Tibial artery (tissue), 4 donors: ENCODE measurements at regions not wholly inside any gene's neighbourhood (a gene's known extent, or its start where the extent isn't known, plus 50 kb on each side); places are given as distances from the start of the nearest gene placed in this dataset.

Experiments used
- DNase-seq, 2 donors: peaks; one replicate each; pipeline ENCODE4 v3.0.0-alpha.2; 2019
- H3K27ac ChIP-seq, 2 donors: fragments of 200-600 bp; sonication (generic) in 1 of 2; 1 replicate in 1 of 2; 2 replicates in 1 of 2; pipeline ENCODE4 v1.5.1; 2018 to 2019; ENCODE audit warnings: mild to moderate bottlenecking in 1 of 2
- H3K27me3 ChIP-seq, 2 donors: fragments of 200-600 bp; sonication (generic) in 1 of 2; one replicate each; pipeline versions ENCODE4 v1.5.1 to v1.6.0; 2016 to 2019
- H3K36me3 ChIP-seq, 3 donors: fragments of 200-600 bp; sonication (generic) in 2 of 3; one replicate each; pipeline ENCODE4 v1.5.1; 2016 to 2019; ENCODE audit warnings: mild to moderate bottlenecking in 2 of 3
- H3K4me1 ChIP-seq, 4 donors: fragments of 200-600 bp; sonication (generic) in 2 of 4; 1 replicate in 3 of 4; 2 replicates in 1 of 4; pipeline ENCODE4 v1.5.1; 2016 to 2019
- H3K4me3 ChIP-seq, 2 donors: fragments of 200-600 bp; sonication (generic) in 1 of 2; 1 replicate in 1 of 2; 2 replicates in 1 of 2; pipeline ENCODE4 v1.5.1; 2018 to 2019; ENCODE audit warnings: mild to moderate bottlenecking in 2 of 2
- H3K9me3 ChIP-seq, 3 donors: fragments of 200-600 bp; sonication (generic) in 1 of 3; one replicate each; pipeline ENCODE4 v1.5.1; 2016 to 2019
- intact Hi-C: fragments of 100-400 bp; cut with DNase I; formaldehyde crosslinking; loops from one replicate; pipeline ENCODE4 v1.15.0; 2023; ENCODE audit warnings: low total_unique reads
- TF ChIP-seq, protein P1 (sequence below), 2 experiments: fragments of 200-600 bp in 1 of 2; fragments of 450-650 bp in 1 of 2; IDR thresholded peaks; one replicate each; pipeline ENCODE4 v1.5.1; 2017 to 2019; ENCODE audit warnings: antibody characterized with exemption in 2 of 2, mild to moderate bottlenecking in 1 of 2, moderate library complexity in 1 of 2

DNA sequence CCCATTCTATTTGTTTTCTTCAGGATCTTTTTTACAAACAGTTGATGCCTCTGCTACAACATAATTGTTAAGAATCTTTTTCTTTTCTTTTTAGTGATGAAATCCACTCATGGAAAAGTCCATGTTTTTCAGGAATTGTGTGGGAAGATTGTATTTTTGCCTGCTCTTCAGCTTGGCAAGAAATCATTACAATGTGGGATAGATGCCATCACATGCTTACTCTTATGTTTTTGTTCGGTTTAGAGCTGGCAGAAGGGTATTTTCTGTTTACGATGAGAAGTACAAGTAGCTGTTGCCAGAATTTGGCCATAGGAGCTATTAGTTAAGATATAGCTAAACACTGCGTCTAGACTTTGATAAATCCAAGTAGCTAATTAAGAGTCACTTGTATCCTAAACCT is 2585.3 kb downstream of the ARAP2 start:
- no peak overlapping the region for H3K27ac ChIP-seq
- DNase-seq: no peak
- TF ChIP-seq, protein P1, sequence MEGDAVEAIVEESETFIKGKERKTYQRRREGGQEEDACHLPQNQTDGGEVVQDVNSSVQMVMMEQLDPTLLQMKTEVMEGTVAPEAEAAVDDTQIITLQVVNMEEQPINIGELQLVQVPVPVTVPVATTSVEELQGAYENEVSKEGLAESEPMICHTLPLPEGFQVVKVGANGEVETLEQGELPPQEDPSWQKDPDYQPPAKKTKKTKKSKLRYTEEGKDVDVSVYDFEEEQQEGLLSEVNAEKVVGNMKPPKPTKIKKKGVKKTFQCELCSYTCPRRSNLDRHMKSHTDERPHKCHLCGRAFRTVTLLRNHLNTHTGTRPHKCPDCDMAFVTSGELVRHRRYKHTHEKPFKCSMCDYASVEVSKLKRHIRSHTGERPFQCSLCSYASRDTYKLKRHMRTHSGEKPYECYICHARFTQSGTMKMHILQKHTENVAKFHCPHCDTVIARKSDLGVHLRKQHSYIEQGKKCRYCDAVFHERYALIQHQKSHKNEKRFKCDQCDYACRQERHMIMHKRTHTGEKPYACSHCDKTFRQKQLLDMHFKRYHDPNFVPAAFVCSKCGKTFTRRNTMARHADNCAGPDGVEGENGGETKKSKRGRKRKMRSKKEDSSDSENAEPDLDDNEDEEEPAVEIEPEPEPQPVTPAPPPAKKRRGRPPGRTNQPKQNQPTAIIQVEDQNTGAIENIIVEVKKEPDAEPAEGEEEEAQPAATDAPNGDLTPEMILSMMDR (IDR thresholded peaks at IDR 0.05): no peak
- intact Hi-C loops: no loop called here
- no peaks in the 10 kb centered on the region for H3K36me3 ChIP-seq
- H3K4me1 ChIP-seq: no peaks in the 10 kb centered on the region
- H3K27me3 ChIP-seq: no peaks in the 10 kb centered on the region
- no peak overlapping the region for H3K4me3 ChIP-seq
- peaks cover 0 to 4% (median 0%) of the 10 kb centered on the region in 3 donors for H3K9me3 ChIP-seq

DNA sequence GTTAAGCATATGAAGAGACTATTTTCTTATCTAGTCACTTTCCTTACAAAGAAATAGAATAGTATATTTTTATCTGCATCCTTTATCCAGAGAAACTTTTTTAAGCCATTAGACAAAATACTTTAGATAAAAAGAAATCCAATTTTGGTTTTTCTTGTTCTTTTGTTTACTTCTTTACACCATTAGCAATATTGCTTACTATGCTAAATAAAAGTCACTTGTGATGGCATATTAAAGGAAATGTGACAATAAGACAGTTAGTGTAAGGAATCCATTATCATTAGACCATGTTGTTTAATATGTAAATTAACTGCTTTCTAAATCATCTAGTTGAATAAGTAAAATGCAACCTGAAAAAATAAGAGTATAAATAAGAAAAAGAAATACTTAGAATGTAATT is 2582.7 kb downstream of the ARAP2 start:
- no peak for DNase-seq
- intact Hi-C loops: no loop called here
- no peak overlapping the region for H3K4me3 ChIP-seq
- no peaks in the 10 kb centered on the region for H3K4me1 ChIP-seq
- H3K27me3 ChIP-seq: no peaks in the 10 kb centered on the region
- TF ChIP-seq, protein P1 (IDR thresholded peaks at IDR 0.05): no peak
- peaks cover 0 to 4% (median 0%) of the 10 kb centered on the region in 3 donors for H3K9me3 ChIP-seq
- no peak overlapping the region for H3K27ac ChIP-seq
- H3K36me3 ChIP-seq: no peaks in the 10 kb centered on the region

DNA sequence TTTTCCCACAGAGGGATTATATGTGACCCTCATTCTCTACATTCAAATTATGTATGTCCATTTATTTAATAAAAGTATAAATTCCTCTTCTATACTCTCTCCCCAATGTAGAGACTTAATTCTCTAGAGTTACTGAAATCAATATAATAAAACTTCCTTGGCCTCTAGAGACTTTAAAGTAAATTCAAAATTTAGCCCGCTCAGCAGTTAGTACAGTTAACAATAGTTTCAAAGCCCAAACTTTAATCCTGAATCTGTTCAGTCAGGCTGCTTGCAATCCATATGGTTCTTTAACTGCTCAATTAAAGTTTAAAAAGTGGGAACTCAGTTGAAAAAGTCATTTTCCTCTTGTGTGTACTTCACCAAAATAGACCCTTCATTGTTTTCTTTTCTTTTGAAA is 2558.4 kb downstream of the ARAP2 start:
- Histone ChIP-seq H3K4me1 (no peaks in the 10 kb centered on the region), H3K27ac (no peak overlapping the region), H3K36me3 (no peaks in the 10 kb centered on the region), H3K27me3 (no peaks in the 10 kb centered on the region), H3K4me3 (no peak overlapping the region), H3K9me3 (peaks cover 0 to 3% (median 0%) of the 10 kb centered on the region in 3 donors)
- DNase-seq: no peak
- TF ChIP-seq, protein P1 (IDR thresholded peaks at IDR 0.05): no peak
- intact Hi-C loops: no loop called here

DNA sequence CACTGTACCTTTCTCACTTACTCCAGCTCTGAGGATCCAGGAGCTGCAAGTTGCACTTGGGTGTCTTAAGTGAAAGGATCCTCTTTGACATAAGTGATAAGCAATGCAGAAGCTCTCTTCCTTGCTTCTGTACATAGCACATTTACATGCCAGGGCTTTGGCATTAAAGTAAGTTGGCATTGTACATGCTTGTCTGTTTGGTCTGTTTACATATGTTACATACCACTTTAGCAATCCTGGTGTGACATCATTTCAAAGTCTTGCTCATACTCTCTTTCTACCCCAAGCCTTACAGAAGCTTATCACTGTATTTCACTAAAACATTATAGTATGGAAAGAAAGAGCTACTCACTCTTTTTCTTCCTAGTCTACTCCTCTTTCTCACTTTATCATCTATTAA is 2548.3 kb downstream of the ARAP2 start:
- H3K27ac ChIP-seq: no peak overlapping the region
- no peaks in the 10 kb centered on the region for H3K4me1 ChIP-seq
- no peak overlapping the region for H3K4me3 ChIP-seq
- TF ChIP-seq, protein P1 (IDR thresholded peaks at IDR 0.05): no peak
- no peaks in the 10 kb centered on the region for H3K27me3 ChIP-seq
- intact Hi-C loops: no loop called here
- no peak for DNase-seq
- peaks cover 0 to 9% (median 4%) of the 10 kb centered on the region in 3 donors for H3K9me3 ChIP-seq
- no peaks in the 10 kb centered on the region for H3K36me3 ChIP-seq

DNA sequence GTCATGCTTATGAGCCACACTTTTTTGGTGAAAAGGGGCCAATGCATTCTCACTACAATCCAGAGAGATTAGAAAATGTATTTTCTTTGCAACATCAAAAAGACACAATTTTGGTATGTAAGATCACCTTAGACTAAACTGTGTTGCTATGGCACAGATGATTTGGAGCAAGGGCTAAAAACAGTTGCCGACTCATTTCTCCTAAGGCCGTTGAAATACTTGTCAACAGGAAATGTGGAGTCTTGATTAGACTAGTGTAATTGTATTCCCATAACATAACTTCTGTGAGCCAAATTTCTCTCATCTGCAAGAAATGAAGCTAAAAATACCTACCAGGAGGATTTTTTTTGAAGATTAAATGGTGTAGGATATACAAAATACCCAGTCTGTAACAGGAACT is 2547.7 kb downstream of the ARAP2 start:
- Histone ChIP-seq H3K27me3 (no peaks in the 10 kb centered on the region), H3K27ac (no peak overlapping the region), H3K4me3 (no peak overlapping the region), H3K36me3 (no peaks in the 10 kb centered on the region), H3K4me1 (no peaks in the 10 kb centered on the region), H3K9me3 (peaks cover 0 to 9% (median 4%) of the 10 kb centered on the region in 3 donors)
- no peak for DNase-seq
- TF ChIP-seq, protein P1 (IDR thresholded peaks at IDR 0.05): no peak
- intact Hi-C loops: no loop called here

DNA sequence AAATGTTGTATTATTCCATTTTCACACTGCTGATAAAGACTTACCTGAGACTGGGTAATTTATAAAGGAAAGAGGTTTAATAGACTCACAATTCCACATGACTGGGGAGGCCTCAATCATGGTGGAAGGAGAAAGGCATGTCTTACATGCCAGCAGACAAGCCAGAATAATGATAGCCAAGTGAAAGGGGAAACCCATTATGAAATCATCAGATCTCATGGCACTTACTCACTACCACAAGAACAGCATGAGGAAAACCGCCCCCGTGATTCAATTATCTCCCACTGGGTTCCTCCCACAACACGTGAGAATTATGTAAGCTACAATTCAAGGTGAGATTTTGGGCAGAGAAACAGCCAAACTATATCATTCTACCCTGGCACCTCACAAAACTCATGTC is 2535.1 kb downstream of the ARAP2 start:
- TF ChIP-seq, protein P1 (IDR thresholded peaks at IDR 0.05): no peak

More for the DNA sequence above, 2535.1 kb downstream of the ARAP2 start:
- no peaks in the 10 kb centered on the region for H3K4me1 ChIP-seq
- intact Hi-C loops: no loop called here
- H3K9me3 ChIP-seq: peaks cover 0 to 5% (median 0%) of the 10 kb centered on the region in 3 donors
- H3K36me3 ChIP-seq: no peaks in the 10 kb centered on the region
- no peaks in the 10 kb centered on the region for H3K27me3 ChIP-seq
- no peak overlapping the region for H3K4me3 ChIP-seq
- H3K27ac ChIP-seq: no peak overlapping the region
- DNase-seq: no peak
